Brain microvascular endothelial cell (primary cell): ENCODE measurements at regions not wholly inside any gene's neighbourhood (a gene's known extent, or its start where the extent isn't known, plus 50 kb on each side); places are given as distances from the start of the nearest gene placed in this dataset.
"Not testable (repeated sequence)": the region's sequence is repeated elsewhere in the genome, so short reads cannot be mapped to it uniquely, and the experiment has no call there.

Experiments
- DNase-seq: peaks from one replicate; pipeline ENCODE4 v3.0.0-alpha.2; 2020
- H3K27ac ChIP-seq: fragments of 250-450 bp; sonication (Bioruptor Pico); 2 replicates; pipeline ENCODE4 v1.5.1; 2020; ENCODE audit warnings: mild to moderate bottlenecking, moderate library complexity
- H3K27me3 ChIP-seq: fragments of 250-450 bp; sonication (Bioruptor Pico); replicated peaks from 2 replicates; pipeline ENCODE4 v1.5.1; 2020; ENCODE audit warnings: mild to moderate bottlenecking
- H3K36me3 ChIP-seq: fragments of 250-450 bp; sonication (Bioruptor Pico); replicated peaks from 2 replicates; pipeline ENCODE4 v1.5.1; 2020; ENCODE audit warnings: mild to moderate bottlenecking
- H3K4me3 ChIP-seq: 2 replicates; pipeline ENCODE4 v1.5.1; 2011; ENCODE audit warnings: low read depth, mild to moderate bottlenecking, control low read depth, low read length, moderate library complexity
- in situ Hi-C: cut with HindIII; loops from 2 replicates; pipeline ENCODE4 v1.10.0; 2017; ENCODE audit warnings: low sequenced_read_pairs, low pct_ligation_motif_present
- TF ChIP-seq, protein P1 (sequence below): IDR thresholded peaks from 2 replicates; pipeline ENCODE4 v1.5.1; 2011; ENCODE audit warnings: low read depth, mild to moderate bottlenecking, moderate library complexity, low read length, control low read depth, inconsistent platforms; ENCODE audit errors: missing control alignments

DNA sequence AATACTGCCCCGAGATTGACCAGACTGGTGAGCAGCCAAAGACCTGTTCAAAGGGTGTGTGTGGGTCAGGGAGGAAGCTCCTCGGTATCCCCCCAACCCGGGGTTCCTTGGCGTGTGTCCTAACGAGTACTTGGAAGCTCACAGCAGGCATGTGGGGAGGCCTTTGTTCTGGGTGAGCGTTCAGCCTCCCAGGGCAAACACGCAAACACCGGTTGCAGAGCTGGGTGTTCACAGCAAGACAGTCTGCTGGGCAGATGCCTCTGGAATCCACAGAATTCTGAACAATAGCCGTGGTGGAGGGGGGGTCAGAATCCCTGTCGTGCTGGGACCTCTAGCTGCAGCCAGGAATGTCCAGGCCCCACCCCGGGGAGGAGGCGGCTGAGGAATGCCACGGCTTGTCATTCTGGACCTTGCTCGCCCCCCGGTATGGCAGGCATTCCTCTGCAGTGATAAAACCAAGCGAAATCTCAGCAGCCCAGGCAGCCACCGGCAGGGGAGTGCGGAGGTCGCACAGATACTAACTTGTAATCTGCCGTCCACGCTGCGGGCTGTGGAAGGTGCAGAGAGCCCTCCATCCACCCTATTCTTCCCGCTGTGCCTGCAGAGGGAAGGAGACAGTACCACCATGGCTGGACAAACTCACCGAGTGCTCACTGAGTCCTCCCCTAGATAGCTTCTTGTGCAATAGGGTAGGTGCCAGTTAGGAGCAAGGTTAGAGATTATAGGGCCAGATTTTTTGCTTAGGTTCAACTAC, 77.8 kb upstream of the METTL9 start:
- H3K27me3 ChIP-seq, H3K36me3 ChIP-seq, in situ Hi-C loops: not testable (repeated sequence)
- Histone ChIP-seq H3K27ac (peak overlapping the region; percentile 84), H3K4me3 (peak overlapping the region; percentile 30)
- DNase-seq: peak; percentile 91
- TF ChIP-seq, protein P1, sequence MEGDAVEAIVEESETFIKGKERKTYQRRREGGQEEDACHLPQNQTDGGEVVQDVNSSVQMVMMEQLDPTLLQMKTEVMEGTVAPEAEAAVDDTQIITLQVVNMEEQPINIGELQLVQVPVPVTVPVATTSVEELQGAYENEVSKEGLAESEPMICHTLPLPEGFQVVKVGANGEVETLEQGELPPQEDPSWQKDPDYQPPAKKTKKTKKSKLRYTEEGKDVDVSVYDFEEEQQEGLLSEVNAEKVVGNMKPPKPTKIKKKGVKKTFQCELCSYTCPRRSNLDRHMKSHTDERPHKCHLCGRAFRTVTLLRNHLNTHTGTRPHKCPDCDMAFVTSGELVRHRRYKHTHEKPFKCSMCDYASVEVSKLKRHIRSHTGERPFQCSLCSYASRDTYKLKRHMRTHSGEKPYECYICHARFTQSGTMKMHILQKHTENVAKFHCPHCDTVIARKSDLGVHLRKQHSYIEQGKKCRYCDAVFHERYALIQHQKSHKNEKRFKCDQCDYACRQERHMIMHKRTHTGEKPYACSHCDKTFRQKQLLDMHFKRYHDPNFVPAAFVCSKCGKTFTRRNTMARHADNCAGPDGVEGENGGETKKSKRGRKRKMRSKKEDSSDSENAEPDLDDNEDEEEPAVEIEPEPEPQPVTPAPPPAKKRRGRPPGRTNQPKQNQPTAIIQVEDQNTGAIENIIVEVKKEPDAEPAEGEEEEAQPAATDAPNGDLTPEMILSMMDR: peak; percentile 48

DNA sequence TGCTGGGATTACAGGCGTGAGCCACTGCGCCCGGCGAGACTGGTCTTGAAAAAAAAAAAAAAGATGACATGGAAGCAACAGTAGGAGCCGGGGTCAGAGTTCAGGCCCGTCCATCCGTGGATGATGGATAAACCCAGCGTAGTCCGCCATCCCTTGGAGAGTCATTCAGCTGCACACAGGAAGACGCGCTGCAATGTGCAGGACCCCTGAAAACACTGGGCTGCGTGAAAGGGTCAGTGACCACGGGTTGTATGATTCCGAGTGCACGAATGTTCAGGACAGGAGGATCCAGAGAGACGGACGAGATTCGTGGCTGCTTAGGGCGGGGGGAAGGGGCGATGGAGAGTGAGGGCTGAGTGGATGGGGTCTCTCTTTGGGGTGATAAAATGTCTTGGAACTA, 76.5 kb upstream of the METTL9 start:
- DNase-seq, H3K4me3 ChIP-seq, H3K27me3 ChIP-seq, in situ Hi-C loops, H3K36me3 ChIP-seq, H3K27ac ChIP-seq: not testable (repeated sequence)

DNA sequence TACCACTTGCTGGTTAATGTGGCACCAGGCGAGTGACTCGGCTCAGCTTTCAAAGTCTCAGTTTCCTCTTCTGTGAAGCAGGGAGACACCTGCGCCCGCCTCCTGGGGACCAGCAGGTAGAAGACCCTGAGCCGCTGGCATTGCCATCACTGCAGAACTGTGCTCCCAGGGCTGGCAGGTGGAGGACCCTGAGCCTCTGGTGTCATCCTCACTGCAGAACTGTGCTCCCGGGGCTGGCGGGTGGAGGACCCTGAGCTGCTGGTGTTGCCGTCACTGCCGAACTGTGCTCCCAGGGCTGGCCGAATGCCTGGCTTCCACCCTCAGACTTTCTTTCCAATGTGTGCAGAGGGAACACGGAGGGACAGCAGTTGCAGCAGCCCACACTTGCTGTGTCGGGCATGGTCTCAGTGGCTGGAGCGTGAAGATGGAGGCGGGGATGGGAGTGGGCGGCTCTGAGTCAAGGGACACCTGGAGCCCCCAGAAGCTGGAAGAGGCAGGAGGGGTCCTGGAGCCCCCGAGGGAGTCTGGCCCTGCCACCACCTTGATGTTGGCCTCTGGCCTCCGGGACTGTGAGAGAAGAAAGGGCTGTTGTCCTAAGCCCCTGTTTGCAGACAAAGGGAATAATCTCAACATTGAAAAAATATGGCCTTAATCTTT, 75.8 kb upstream of the METTL9 start:
- no peak for DNase-seq
- Histone ChIP-seq H3K27me3 (no peaks in the 10 kb centered on the region), H3K27ac (no peak overlapping the region), H3K36me3 (no peaks in the 10 kb centered on the region), H3K4me3 (no peak overlapping the region)
- in situ Hi-C loops: no loop called here
- TF ChIP-seq, protein P1: no peak

DNA sequence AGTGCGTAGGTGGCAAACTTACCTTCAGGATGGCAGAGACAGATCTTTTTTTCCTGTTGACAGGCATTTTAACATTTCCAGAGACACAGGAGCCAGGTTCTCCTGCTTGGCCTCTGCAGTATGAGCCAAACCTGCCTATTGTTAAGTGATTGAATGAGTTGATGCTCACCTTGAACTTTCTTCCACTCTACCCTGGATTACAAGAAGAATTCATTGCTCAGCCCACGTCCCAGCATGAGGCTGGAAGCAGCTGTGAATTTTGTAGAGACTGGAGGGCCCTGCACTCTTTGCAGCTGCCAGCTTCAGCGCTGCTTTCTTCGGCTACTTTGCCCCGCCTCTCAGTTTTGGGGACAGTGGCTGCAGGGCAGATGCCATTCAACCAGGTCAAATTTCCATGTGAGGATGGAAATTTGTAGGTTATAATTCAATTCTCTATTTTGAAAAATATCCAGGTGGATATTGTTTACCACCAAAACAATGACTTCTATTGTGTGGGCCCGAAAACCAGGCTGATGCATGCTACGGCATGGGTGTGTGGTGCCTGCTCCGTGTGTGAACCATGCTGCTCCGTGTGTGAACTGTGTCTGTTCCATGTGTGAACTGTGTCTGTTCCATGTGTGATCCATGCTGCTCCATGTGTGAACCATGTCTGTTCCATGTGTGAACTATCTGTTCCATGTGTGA, 75.2 kb upstream of the METTL9 start:
- no peak for DNase-seq
- no peaks in the 10 kb centered on the region for H3K27me3 ChIP-seq
- TF ChIP-seq, protein P1: no peak
- no peak overlapping the region for H3K4me3 ChIP-seq
- no peaks in the 10 kb centered on the region for H3K36me3 ChIP-seq
- in situ Hi-C loops: no loop called here
- H3K27ac ChIP-seq: no peak overlapping the region

DNA sequence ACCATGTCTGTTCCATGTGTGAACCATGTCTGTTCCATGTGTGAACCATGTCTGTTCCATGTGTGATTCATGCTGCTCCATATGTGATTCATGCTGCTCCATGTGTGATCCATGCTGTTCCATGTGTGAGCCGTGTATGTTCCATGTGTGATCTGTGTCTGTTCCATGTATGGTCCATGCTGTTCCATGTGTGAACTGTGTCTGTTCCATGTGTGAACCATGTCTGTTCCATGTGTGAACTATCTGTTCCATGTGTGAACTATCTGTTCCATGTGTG, 74.7 kb upstream of the METTL9 start:
- H3K4me3 ChIP-seq, in situ Hi-C loops, H3K27me3 ChIP-seq, DNase-seq, H3K27ac ChIP-seq, H3K36me3 ChIP-seq: not testable (repeated sequence)

DNA sequence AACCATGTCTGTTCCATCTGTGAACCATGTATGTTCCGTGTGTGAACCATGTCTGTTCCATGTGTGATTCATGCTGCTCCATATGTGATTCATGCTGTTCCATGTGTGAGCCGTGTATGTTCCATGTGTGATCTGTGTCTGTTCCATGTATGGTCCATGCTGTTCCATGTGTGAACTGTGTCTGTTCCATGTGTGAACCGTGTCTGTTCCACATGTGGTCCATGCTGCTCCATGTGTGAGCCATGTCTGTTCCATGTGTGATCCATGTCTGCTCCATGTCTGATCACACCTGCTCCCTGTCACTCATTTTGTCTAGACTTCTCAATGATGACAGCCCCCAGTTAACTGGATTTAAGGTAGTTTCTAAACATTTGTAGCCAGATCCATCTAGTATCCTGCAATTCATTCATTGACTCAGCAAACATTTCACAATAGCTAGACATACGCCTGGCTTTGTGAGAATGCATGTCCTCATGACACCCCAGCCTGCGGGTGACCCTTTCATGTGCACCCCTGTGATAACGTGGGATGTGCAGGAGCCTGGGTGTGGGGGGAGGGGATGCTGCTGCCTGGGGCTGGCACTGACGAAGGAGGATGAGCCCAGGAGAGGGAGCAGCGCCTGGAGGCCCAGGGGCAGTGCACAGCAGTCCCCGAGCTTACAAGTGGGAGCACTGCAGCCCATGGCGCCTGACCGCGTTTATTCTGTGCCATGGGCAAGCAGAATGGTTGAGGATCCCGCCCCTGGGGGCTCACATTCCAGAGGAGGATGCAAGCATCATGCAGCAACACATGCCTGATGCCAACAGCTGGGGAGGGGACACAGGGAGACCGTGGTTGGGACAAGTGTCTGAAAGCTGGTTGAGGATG, 74.1 kb upstream of the METTL9 start:
- TF ChIP-seq, protein P1: peak; percentile 15
- H3K27ac ChIP-seq, H3K4me3 ChIP-seq, H3K27me3 ChIP-seq, H3K36me3 ChIP-seq, in situ Hi-C loops: not testable (repeated sequence)
- peak; percentile 63 for DNase-seq
